ENCODE measurements at regions not wholly inside any gene's neighbourhood (a gene's known extent, or its start where the extent isn't known, plus 50 kb on each side); places are given as distances from the start of the nearest gene placed in this dataset.

DNA sequence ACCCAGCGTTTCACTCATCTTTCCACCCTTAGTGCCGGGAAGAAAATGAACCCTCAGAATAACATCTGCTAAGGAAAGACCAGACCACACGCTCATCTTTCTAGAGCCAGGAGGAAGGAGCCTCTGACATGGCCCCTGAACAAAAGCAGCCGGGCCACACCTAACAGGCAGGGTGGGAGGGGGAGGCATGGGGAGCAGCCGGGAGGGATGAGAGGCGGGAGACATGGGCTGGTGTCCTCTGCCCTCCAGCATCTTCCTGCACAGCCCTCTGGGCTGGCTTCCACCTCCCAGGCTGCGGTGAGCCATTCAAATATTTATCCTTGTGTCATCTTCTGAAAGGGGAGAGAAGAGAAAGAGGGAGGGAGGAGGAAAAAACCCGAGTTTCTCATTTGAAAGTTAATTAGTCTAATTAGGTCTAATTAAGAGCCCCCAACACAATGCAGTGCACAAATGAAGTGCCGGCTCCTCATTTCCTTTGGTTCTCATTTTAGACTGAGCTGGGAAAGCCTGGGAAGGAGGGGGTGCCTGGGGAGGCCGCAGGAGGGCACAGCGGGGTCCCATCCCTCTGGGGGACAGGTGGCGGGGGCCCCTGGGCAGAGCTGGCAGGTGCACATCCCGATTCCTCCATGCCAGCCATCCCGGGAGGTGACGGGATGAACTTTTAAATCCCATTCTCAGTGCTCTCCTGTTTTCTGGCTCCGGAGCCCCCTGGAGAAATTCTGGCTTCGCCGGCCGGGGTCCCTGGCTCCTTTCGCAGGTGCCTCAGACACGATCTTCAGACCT, 90.5 kb downstream of the ENGASE start:
- H3K27me3 ChIP-seq (ENCODE audit: control insufficient read depth, insufficient read depth, low read length), result peaks cover 25% of the 10 kb centered on the region
- H3K4me1 ChIP-seq (ENCODE audit: control insufficient read depth, insufficient read depth, low read length), result no peaks in the 10 kb centered on the region
- no peak for DNase-seq
- WGBS (ENCODE audit: insufficient coverage), result 65% methylated on average over 14 of the region's 21 CpGs
- no peaks in the 10 kb centered on the region for H3K36me3 ChIP-seq (ENCODE audit: control insufficient read depth, insufficient read depth, low read length)
- no peaks in the 10 kb centered on the region for H3K9me3 ChIP-seq (replicated peaks; ENCODE audit: control insufficient read depth, low read depth, low read length)
- H3K27ac ChIP-seq (ENCODE audit: low read length), result no peak overlapping the region
- no peak overlapping the region for H3K4me3 ChIP-seq (ENCODE audit: low read length)

- no peak overlapping the region for H3K4me3 ChIP-seq (ENCODE audit: low read length)
- H3K27me3 ChIP-seq (ENCODE audit: control insufficient read depth, insufficient read depth, low read length), result peaks cover 30% of the 10 kb centered on the region
- 80% methylated on average over 12 of the region's 16 CpGs for WGBS (ENCODE audit: insufficient coverage)
Measured at GRCh38 chr17:79164408-79164807, 89.8 kb downstream of the ENGASE start.

GRCh38 chr17:79163071-79163470, 88.4 kb downstream of the ENGASE start:
- no peak for DNase-seq
- Histone ChIP-seq H3K9me3 (replicated peaks; ENCODE audit: control insufficient read depth, low read depth, low read length) (no peaks in the 10 kb centered on the region), H3K27me3 (ENCODE audit: control insufficient read depth, insufficient read depth, low read length) (peaks cover 36% of the 10 kb centered on the region), H3K4me1 (ENCODE audit: control insufficient read depth, insufficient read depth, low read length) (no peaks in the 10 kb centered on the region), H3K36me3 (ENCODE audit: control insufficient read depth, insufficient read depth, low read length) (no peaks in the 10 kb centered on the region), H3K27ac (ENCODE audit: low read length) (no peak overlapping the region), H3K4me3 (ENCODE audit: low read length) (no peak overlapping the region)
- WGBS (ENCODE audit: insufficient coverage), result 77% methylated on average over 11 of the region's 12 CpGs

More at GRCh38 chr17:79164408-79164807, 89.8 kb downstream of the ENGASE start:
- H3K36me3 ChIP-seq (ENCODE audit: control insufficient read depth, insufficient read depth, low read length), result no peaks in the 10 kb centered on the region
- no peak overlapping the region for H3K27ac ChIP-seq (ENCODE audit: low read length)
- H3K4me1 ChIP-seq (ENCODE audit: control insufficient read depth, insufficient read depth, low read length), result no peaks in the 10 kb centered on the region
- H3K9me3 ChIP-seq (replicated peaks; ENCODE audit: control insufficient read depth, low read depth, low read length), result no peaks in the 10 kb centered on the region
- no peak for DNase-seq

DNA sequence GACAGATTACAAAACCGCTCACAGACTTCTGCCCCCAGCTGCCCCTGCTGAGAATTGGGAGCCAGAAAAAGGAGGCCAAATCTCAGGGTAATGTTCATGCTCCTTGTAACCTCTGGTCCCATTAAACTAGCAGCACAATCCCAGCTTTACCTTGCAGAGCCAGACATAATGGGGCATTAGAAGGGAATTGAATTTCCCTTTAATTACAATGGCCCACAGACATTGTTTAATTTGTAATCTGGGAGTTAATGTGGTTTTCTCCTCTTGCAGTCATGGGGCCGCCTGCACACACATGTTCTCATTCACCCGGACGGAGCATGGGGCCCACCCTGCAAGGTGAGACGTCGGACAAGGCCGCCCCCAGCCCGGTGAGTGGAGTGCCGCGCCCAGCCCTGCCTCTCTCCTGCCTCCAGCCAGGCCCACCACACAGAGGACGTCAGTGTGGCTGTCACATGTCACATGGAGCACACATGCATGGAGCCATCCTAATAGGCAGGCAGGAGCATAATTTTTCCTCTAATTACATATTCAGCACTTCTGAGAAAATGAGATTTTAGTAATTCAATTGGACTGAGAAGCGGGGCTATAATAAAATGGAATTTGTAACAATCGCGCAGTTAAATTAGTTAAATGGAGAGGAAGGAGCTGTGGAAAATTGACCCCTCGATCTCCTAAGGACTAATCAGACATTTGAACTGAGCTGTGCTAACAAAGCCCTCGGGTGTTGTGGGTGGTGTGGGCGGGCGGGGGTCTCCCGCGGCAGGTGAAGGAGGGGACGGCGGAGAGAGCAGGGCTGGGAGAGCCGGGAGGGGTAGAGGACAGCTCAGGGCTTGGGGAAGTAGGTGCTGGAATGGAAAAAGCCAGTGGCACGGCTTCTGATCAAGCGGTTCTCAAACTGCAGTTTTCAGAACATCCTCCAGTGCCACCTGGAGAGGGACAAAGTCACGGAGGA, 87.7 kb downstream of the ENGASE start:
- H3K4me3 ChIP-seq (ENCODE audit: low read length), result no peak overlapping the region
- H3K27me3 ChIP-seq (ENCODE audit: control insufficient read depth, insufficient read depth, low read length), result peaks cover 34% of the 10 kb centered on the region

DNA sequence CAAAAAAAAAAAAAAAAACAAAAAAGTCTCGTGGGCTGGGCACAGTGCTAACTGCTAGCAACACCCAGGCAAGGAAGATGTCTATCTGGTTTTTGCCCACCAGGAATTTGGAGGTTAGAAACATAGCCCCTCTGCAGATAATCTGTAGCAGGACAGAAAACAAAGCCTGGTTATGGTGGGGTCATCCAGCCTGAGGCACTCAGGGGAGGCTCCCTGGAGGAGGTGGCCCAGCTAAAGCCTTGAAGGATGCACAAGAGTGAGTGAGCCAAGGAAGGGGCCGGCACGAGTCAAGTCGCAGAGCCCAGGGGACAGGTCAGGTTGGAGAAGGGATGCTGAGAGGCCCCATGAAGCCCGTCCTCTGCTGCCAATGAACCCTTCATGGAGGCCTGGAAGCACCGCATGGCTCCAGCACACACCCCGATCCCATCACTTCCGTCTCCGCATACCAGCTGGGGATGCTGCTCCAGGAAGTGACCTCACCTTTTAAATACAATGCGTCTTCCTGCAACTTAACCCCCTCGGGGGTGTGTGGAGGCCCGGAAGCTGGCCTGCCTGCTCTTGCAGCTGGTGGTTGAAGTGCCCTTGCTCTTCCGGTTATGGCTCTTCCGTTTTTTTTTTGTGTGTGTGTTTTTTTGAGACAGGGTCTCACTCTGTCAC, 86.5 kb downstream of the ENGASE start:
- 61% methylated on average over 6 of the region's 14 CpGs for WGBS (ENCODE audit: insufficient coverage)
- Histone ChIP-seq H3K27ac (ENCODE audit: low read length) (no peak overlapping the region), H3K27me3 (ENCODE audit: control insufficient read depth, insufficient read depth, low read length) (peaks cover 25% of the 10 kb centered on the region), H3K9me3 (replicated peaks; ENCODE audit: control insufficient read depth, low read depth, low read length) (no peaks in the 10 kb centered on the region), H3K4me3 (ENCODE audit: low read length) (no peak overlapping the region), H3K4me1 (ENCODE audit: control insufficient read depth, insufficient read depth, low read length) (no peaks in the 10 kb centered on the region), H3K36me3 (ENCODE audit: control insufficient read depth, insufficient read depth, low read length) (no peaks in the 10 kb centered on the region)
- peak; percentile 46 for DNase-seq

More for the DNA sequence above, 87.7 kb downstream of the ENGASE start:
- H3K36me3 ChIP-seq (ENCODE audit: control insufficient read depth, insufficient read depth, low read length), result no peaks in the 10 kb centered on the region
- no peak overlapping the region for H3K27ac ChIP-seq (ENCODE audit: low read length)
- DNase-seq, result no peak
- WGBS (ENCODE audit: insufficient coverage), result 57% methylated on average over 14 of the region's 26 CpGs
- no peaks in the 10 kb centered on the region for H3K9me3 ChIP-seq (replicated peaks; ENCODE audit: control insufficient read depth, low read depth, low read length)
- no peaks in the 10 kb centered on the region for H3K4me1 ChIP-seq (ENCODE audit: control insufficient read depth, insufficient read depth, low read length)

GRCh38 chr17:79159926-79160325, 85.3 kb downstream of the ENGASE start:
- H3K36me3 ChIP-seq (ENCODE audit: control insufficient read depth, insufficient read depth, low read length), result no peaks in the 10 kb centered on the region
- H3K27me3 ChIP-seq (ENCODE audit: control insufficient read depth, insufficient read depth, low read length), result peaks cover 25% of the 10 kb centered on the region
- H3K4me3 ChIP-seq (ENCODE audit: low read length), result no peak overlapping the region
- DNase-seq, result no peak
- H3K4me1 ChIP-seq (ENCODE audit: control insufficient read depth, insufficient read depth, low read length), result no peaks in the 10 kb centered on the region
- H3K9me3 ChIP-seq (replicated peaks; ENCODE audit: control insufficient read depth, low read depth, low read length), result no peaks in the 10 kb centered on the region
- no peak overlapping the region for H3K27ac ChIP-seq (ENCODE audit: low read length)
- WGBS (ENCODE audit: insufficient coverage), result 30% methylated on average over 12 of the region's 13 CpGs

- Histone ChIP-seq H3K27me3 (ENCODE audit: control insufficient read depth, insufficient read depth, low read length) (peaks cover 25% of the 10 kb centered on the region), H3K36me3 (ENCODE audit: control insufficient read depth, insufficient read depth, low read length) (no peaks in the 10 kb centered on the region), H3K9me3 (replicated peaks; ENCODE audit: control insufficient read depth, low read depth, low read length) (no peaks in the 10 kb centered on the region), H3K4me3 (ENCODE audit: low read length) (no peak overlapping the region), H3K4me1 (ENCODE audit: control insufficient read depth, insufficient read depth, low read length) (no peaks in the 10 kb centered on the region), H3K27ac (ENCODE audit: low read length) (no peak overlapping the region)
- no peak for DNase-seq
- 76% methylated on average over 5 of the region's 6 CpGs for WGBS (ENCODE audit: insufficient coverage)
Measured at GRCh38 chr17:79159471-79159870, 84.8 kb downstream of the ENGASE start.

DNA sequence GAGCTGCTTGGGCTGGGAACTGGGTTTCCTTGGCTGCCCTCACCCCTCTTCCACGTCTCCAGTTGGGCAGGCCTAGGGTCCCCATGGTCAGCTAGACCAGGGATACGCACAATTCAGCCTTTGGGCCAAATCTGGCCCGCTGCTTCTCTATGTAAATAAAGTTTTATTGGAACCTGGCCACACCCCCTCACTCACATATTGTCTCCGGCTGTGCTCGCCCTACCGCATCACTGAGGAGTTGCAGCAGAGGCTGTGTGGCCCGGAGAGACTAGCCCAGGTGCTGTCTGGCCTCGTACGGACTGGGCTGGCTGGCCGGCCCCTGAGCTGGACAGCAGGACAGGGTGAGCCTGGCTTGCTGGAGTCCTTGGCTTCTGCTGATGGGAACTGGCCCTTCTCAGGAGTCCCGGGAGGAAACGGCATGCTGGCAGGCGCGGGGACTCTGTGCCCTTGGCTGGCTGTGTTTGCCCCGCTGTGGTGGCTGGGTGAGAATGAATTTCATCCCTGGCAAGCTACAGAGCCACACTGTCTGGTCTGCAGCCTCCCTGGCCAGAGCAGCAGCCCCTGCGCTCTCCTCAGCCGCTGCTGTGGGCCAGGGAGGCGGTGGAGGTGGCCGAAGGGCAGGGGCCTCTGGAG, 82.0 kb downstream of the ENGASE start:
- H3K36me3 ChIP-seq (ENCODE audit: control insufficient read depth, insufficient read depth, low read length), result no peaks in the 10 kb centered on the region
- H3K27ac ChIP-seq (ENCODE audit: low read length), result no peak overlapping the region
- peaks cover 38% of the 10 kb centered on the region for H3K27me3 ChIP-seq (ENCODE audit: control insufficient read depth, insufficient read depth, low read length)
- WGBS (ENCODE audit: insufficient coverage), result 73% methylated on average over 17 of the region's 19 CpGs
- H3K9me3 ChIP-seq (replicated peaks; ENCODE audit: control insufficient read depth, low read depth, low read length), result no peaks in the 10 kb centered on the region
- DNase-seq, result no peak
- H3K4me3 ChIP-seq (ENCODE audit: low read length), result no peak overlapping the region
- H3K4me1 ChIP-seq (ENCODE audit: control insufficient read depth, insufficient read depth, low read length), result no peaks in the 10 kb centered on the region

DNA sequence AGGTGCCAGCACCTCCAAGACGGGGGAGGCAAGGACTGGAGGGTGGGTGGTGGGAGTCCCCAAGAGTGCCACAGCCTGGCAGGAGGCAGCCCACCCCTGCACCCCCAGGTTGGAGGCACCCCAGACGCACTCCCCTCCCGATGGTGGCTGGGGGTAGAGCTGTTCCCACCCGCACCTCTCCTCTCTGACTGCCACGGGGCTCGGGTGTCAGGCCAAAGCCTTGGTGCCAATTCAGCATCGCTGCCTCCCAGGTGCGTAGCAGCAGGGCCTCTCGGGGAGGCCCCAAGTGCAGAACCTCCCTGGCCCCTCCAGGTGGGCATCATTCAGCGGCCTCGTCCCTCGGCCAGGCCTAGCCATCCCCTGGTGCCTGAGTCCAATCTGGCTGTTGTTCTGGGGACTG, 81.1 kb downstream of the ENGASE start:
- DNase-seq, result no peak
- no peaks in the 10 kb centered on the region for H3K4me1 ChIP-seq (ENCODE audit: control insufficient read depth, insufficient read depth, low read length)
- H3K27ac ChIP-seq (ENCODE audit: low read length), result no peak overlapping the region
- H3K9me3 ChIP-seq (replicated peaks; ENCODE audit: control insufficient read depth, low read depth, low read length), result no peaks in the 10 kb centered on the region
- peaks cover 38% of the 10 kb centered on the region for H3K27me3 ChIP-seq (ENCODE audit: control insufficient read depth, insufficient read depth, low read length)
- WGBS (ENCODE audit: insufficient coverage), result 81% methylated on average over 11 of the region's 12 CpGs
- no peaks in the 10 kb centered on the region for H3K36me3 ChIP-seq (ENCODE audit: control insufficient read depth, insufficient read depth, low read length)
- H3K4me3 ChIP-seq (ENCODE audit: low read length), result no peak overlapping the region

All from muscle of leg (tissue), 3 donors.